Urinary bladder (tissue), 4 donors: ENCODE measurements at regions not wholly inside any gene's neighbourhood (a gene's known extent, or its start where the extent isn't known, plus 50 kb on each side); places are given as distances from the start of the nearest gene placed in this dataset. TPM values are rescaled to one million over a fixed set of nuclear protein-coding genes. Genes with fewer than 3 reads are reported as not detected.

Experiments used
- DNase-seq: peaks from one replicate; pipeline ENCODE4 v3.0.0-alpha.2; 2015; ENCODE audit errors: extremely low spot score
- H3K27ac ChIP-seq: one replicate; pipeline ENCODE4 v1.5.1; 2013; ENCODE audit warnings: low read depth, mild to moderate bottlenecking, moderate library complexity
- H3K36me3 ChIP-seq: one replicate; pipeline ENCODE4 v1.6.1; 2013; ENCODE audit warnings: mild to moderate bottlenecking, moderate library complexity; ENCODE audit not compliant: insufficient read depth
- H3K4me1 ChIP-seq: one replicate; pipeline ENCODE4 v1.6.1; 2013; ENCODE audit warnings: mild to moderate bottlenecking, moderate library complexity; ENCODE audit not compliant: insufficient read depth
- H3K4me3 ChIP-seq: one replicate; pipeline ENCODE4 v1.5.1; 2013; ENCODE audit warnings: low read depth, low read length
- WGBS: extraction: QIAGEN DNeasy Blood & Tissue Kit; methylation state at CpG from one replicate; pipeline ENCODE4 v1.1.7; 2013; 5-methylcytosine and 5-hydroxymethylcytosine counted together
- small RNA-seq: library from RNA; depleted of rRNA; stranded (forward); fragments of <200 nt; gene quantifications from one replicate; pipeline ENCODE3, GENCODE V24; 2014
- donor health status: healthy with polysubstance abuse.
- donor health status: healthy.

GRCh38 chr9:99752417-99753109 is 69.1 kb upstream of the NR4A3 start:
- Histone ChIP-seq H3K36me3 (no peaks in the 10 kb centered on the region), H3K4me1 (no peaks in the 10 kb centered on the region), H3K27ac (no peak overlapping the region), H3K4me3 (no peak overlapping the region)
- no peak for DNase-seq
- 71% methylated on average over 4 of the region's 4 CpGs for WGBS

- 73% methylated on average over 1 of the region's 1 CpG for WGBS
- Histone ChIP-seq H3K4me1 (no peaks in the 10 kb centered on the region), H3K36me3 (no peaks in the 10 kb centered on the region), H3K27ac (no peak overlapping the region), H3K4me3 (no peak overlapping the region)
- no peak for DNase-seq
Observed at GRCh38 chr9:99753436-99753835, 68.2 kb upstream of the NR4A3 start.

- Histone ChIP-seq H3K4me1 (no peaks in the 10 kb centered on the region), H3K4me3 (no peak overlapping the region), H3K27ac (no peak overlapping the region), H3K36me3 (no peaks in the 10 kb centered on the region)
- DNase-seq = no peak
Observed at GRCh38 chr9:99760421-99760820, 61.3 kb upstream of the NR4A3 start.

GRCh38 chr9:99762470-99762869 is 59.2 kb upstream of the NR4A3 start:
- Histone ChIP-seq H3K4me1 (no peaks in the 10 kb centered on the region), H3K4me3 (no peak overlapping the region), H3K27ac (no peak overlapping the region), H3K36me3 (no peaks in the 10 kb centered on the region)
- 84% methylated on average over 3 of the region's 3 CpGs for WGBS
- no peak for DNase-seq

Small RNA genes in the stretch of these regions (small RNA-seq; reads per million reads assigned to genes)
- gene AL137067.1 (not detected), gene AL137067.2 (not detected)
